ENCODE measurements at regions not wholly inside any gene's neighbourhood (a gene's known extent, or its start where the extent isn't known, plus 50 kb on each side); places are given as distances from the start of the nearest gene placed in this dataset.

DNA sequence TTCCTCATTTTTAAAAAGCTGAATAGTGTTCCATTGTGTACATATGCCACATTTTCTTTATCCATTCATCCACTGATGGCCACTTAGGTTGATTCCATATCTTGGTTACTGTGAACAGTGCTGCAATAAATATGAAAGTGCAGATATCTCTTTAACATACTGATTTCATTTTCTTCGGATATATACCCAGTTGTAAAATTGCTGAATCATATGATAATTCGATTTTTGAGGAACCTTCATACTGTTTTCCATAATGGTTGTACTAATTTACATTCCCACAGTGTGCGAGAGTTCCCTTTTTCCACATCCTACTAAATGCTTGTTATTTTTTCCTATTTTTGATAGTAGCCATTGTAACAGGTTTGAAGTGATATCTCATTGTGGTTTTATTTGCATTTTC, 263.2 kb downstream of the STK31 start:
- Histone ChIP-seq H3K27me3 (ENCODE audit: control insufficient read depth, insufficient read depth, low read length, poor library complexity, severe bottlenecking) (no peaks in the 10 kb centered on the region), H3K4me3 (ENCODE audit: low read length) (no peak overlapping the region), H3K4me1 (ENCODE audit: control insufficient read depth, insufficient read depth, low read length) (no peaks in the 10 kb centered on the region), H3K9me3 (ENCODE audit: control insufficient read depth, low read length) (no peaks in the 10 kb centered on the region), H3K36me3 (ENCODE audit: control insufficient read depth, insufficient read depth, low read length) (no peaks in the 10 kb centered on the region), H3K27ac (ENCODE audit: low read depth, low read length) (no peak overlapping the region), H3K9ac (ENCODE audit: extremely low read depth, low read length, poor library complexity, severe bottlenecking) (no peak overlapping the region)
- H3K4me3 Mint-ChIP-seq: no peak overlapping the region
- no peaks in the 10 kb centered on the region for H3K9me3 Mint-ChIP-seq
- DNase-seq: no peak
- TF ChIP-seq, protein P1, sequence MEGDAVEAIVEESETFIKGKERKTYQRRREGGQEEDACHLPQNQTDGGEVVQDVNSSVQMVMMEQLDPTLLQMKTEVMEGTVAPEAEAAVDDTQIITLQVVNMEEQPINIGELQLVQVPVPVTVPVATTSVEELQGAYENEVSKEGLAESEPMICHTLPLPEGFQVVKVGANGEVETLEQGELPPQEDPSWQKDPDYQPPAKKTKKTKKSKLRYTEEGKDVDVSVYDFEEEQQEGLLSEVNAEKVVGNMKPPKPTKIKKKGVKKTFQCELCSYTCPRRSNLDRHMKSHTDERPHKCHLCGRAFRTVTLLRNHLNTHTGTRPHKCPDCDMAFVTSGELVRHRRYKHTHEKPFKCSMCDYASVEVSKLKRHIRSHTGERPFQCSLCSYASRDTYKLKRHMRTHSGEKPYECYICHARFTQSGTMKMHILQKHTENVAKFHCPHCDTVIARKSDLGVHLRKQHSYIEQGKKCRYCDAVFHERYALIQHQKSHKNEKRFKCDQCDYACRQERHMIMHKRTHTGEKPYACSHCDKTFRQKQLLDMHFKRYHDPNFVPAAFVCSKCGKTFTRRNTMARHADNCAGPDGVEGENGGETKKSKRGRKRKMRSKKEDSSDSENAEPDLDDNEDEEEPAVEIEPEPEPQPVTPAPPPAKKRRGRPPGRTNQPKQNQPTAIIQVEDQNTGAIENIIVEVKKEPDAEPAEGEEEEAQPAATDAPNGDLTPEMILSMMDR (conservative IDR thresholded peaks at IDR 0.05): no peak
- H3K36me3 Mint-ChIP-seq (ENCODE audit: low read depth): no peaks in the 10 kb centered on the region
- H3K27ac Mint-ChIP-seq: no peak overlapping the region
- 92 to 94% methylated on average over 2 to 3 of the region's 3 CpGs for WGBS, 2 experiments (ENCODE audit: insufficient coverage in 1 of 2, insufficient read length in 1 of 2)
- peaks cover 13% of the 10 kb centered on the region for H3K4me1 Mint-ChIP-seq
- H3K27me3 Mint-ChIP-seq (ENCODE audit: insufficient read depth): no peaks in the 10 kb centered on the region

DNA sequence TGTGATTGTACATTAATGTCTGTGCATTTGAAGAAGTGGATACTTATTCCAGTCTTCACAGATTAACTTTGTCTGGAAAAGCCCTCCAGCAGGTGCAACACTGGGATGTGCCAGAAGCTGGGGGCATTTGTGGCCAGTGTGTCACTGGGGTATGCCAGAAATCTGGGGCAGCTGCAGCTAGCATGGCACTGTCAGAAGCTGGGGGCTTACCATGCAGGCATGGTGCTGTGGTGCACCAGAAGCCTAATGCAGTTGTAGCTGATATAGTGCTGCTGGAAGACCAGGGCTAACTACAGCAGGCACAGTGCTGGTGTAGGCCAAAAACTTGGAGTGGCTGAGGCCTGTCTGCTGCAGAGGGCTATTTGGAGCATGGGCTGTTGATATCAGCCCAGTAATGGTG, 270.1 kb downstream of the STK31 start:
- peaks cover 2% of the 10 kb centered on the region for H3K9me3 Mint-ChIP-seq
- Histone ChIP-seq H3K9me3 (ENCODE audit: control insufficient read depth, low read length) (no peaks in the 10 kb centered on the region), H3K27me3 (ENCODE audit: control insufficient read depth, insufficient read depth, low read length, poor library complexity, severe bottlenecking) (no peaks in the 10 kb centered on the region), H3K4me3 (ENCODE audit: low read length) (no peak overlapping the region), H3K36me3 (ENCODE audit: control insufficient read depth, insufficient read depth, low read length) (no peaks in the 10 kb centered on the region), H3K9ac (ENCODE audit: extremely low read depth, low read length, poor library complexity, severe bottlenecking) (no peak overlapping the region), H3K27ac (ENCODE audit: low read depth, low read length) (no peak overlapping the region), H3K4me1 (ENCODE audit: control insufficient read depth, insufficient read depth, low read length) (no peaks in the 10 kb centered on the region)
- peaks cover 5% of the 10 kb centered on the region for H3K27me3 Mint-ChIP-seq (ENCODE audit: insufficient read depth)
- DNase-seq: no peak
- H3K36me3 Mint-ChIP-seq (ENCODE audit: low read depth): no peaks in the 10 kb centered on the region
- TF ChIP-seq, protein P1 (conservative IDR thresholded peaks at IDR 0.05): no peak
- no peaks in the 10 kb centered on the region for H3K4me1 Mint-ChIP-seq
- no peak overlapping the region for H3K4me3 Mint-ChIP-seq
- no peak overlapping the region for H3K27ac Mint-ChIP-seq

DNA sequence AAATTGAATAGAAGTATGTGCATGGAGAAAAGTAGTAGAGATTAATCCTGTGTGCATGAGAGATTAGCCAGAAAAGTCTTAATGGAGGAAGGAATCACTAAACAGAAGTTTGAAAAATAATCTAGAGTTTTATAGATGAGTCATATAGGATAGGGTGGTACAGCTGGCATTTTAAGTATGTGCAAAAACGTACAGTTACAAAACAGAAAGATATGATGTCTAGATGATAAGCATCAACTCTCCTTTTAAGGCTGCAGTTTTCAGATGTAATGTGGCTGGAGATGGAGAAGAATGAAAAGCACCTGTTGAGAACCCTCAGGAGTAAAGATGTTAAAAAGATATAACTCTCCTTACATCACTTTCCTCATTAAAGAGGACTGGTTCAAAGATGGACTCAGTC, 271.3 kb downstream of the STK31 start:
- H3K4me3 ChIP-seq (ENCODE audit: low read length): no peak overlapping the region
- Mint-ChIP-seq H3K27me3 (ENCODE audit: insufficient read depth) (peaks cover 5% of the 10 kb centered on the region), H3K27ac (no peak overlapping the region)

More for the DNA sequence above, 271.3 kb downstream of the STK31 start:
- Mint-ChIP-seq H3K36me3 (ENCODE audit: low read depth) (no peaks in the 10 kb centered on the region), H3K9me3 (peaks cover 2% of the 10 kb centered on the region), H3K4me1 (no peaks in the 10 kb centered on the region), H3K4me3 (no peak overlapping the region)
- no peaks in the 10 kb centered on the region for H3K27me3 ChIP-seq (ENCODE audit: control insufficient read depth, insufficient read depth, low read length, poor library complexity, severe bottlenecking)
- WGBS, 2 experiments (ENCODE audit: insufficient coverage in 1 of 2, insufficient read length in 1 of 2): 82% methylated on average over 1 of the region's 1 CpG; no CpG with 5 or more reads in 1 of the 2 experiments
- no peaks in the 10 kb centered on the region for H3K9me3 ChIP-seq (ENCODE audit: control insufficient read depth, low read length)
- H3K9ac ChIP-seq (ENCODE audit: extremely low read depth, low read length, poor library complexity, severe bottlenecking): no peak overlapping the region
- H3K4me1 ChIP-seq (ENCODE audit: control insufficient read depth, insufficient read depth, low read length): no peaks in the 10 kb centered on the region
- TF ChIP-seq, protein P1 (conservative IDR thresholded peaks at IDR 0.05): no peak
- H3K27ac ChIP-seq (ENCODE audit: low read depth, low read length): no peak overlapping the region
- no peak for DNase-seq
- H3K36me3 ChIP-seq (ENCODE audit: control insufficient read depth, insufficient read depth, low read length): no peaks in the 10 kb centered on the region
